Ovary (tissue), 3 donors: ENCODE measurements at regions not wholly inside any gene's neighbourhood (a gene's known extent, or its start where the extent isn't known, plus 50 kb on each side); places are given as distances from the start of the nearest gene placed in this dataset.

Experiments used
- POLR2A ChIP-seq: fragments of 450-650 bp; IDR thresholded peaks from one replicate; pipeline ENCODE4 v1.6.1; 2017; ENCODE audit warnings: antibody characterized with exemption, mild to moderate bottlenecking, moderate library complexity
- TF ChIP-seq, protein P1 (sequence below), 3 donors: fragments of 450-650 bp in 2 of 3; fragments of 200-600 bp in 1 of 3; IDR thresholded peaks; one replicate each; pipeline versions ENCODE4 v1.5.1 to v1.8.0; 2016 to 2022; ENCODE audit warnings: antibody characterized with exemption in 3 of 3, mild to moderate bottlenecking in 1 of 3
- donor health status: DM: no; HTN: no; CAD: no.

DNA sequence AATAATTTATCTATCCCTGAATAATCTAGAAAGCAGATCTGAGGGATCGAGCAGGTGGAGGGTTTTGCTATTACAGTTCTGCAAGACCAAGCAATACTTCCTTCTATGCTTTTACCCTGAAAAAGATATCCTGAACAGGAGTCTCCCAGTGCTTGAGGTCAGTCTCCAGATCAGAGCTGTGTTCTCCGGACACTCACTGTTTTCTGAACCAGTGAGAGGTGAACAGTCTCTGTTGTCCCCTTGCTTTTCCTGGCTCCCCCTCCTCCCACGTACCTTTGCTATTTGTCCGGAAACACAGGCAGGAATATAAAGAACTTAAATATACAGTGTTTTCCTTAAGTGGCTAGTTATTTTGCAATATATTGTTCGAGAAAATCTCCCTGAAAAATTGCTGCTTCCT lies 116.6 kb downstream of the ATXN3L start:
- TF ChIP-seq, protein P1, sequence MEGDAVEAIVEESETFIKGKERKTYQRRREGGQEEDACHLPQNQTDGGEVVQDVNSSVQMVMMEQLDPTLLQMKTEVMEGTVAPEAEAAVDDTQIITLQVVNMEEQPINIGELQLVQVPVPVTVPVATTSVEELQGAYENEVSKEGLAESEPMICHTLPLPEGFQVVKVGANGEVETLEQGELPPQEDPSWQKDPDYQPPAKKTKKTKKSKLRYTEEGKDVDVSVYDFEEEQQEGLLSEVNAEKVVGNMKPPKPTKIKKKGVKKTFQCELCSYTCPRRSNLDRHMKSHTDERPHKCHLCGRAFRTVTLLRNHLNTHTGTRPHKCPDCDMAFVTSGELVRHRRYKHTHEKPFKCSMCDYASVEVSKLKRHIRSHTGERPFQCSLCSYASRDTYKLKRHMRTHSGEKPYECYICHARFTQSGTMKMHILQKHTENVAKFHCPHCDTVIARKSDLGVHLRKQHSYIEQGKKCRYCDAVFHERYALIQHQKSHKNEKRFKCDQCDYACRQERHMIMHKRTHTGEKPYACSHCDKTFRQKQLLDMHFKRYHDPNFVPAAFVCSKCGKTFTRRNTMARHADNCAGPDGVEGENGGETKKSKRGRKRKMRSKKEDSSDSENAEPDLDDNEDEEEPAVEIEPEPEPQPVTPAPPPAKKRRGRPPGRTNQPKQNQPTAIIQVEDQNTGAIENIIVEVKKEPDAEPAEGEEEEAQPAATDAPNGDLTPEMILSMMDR (IDR thresholded peaks at IDR 0.05) = no peak
- TF ChIP-seq POLR2A = no peak
